DOHH2 (cell line): ENCODE measurements at regions not wholly inside any gene's neighbourhood (a gene's known extent, or its start where the extent isn't known, plus 50 kb on each side); places are given as distances from the start of the nearest gene placed in this dataset.

ENCODE experiments used
- EZH2phosphoT487 ChIP-seq: fragments of 200-600 bp; sonication (generic); IDR thresholded peaks from 2 replicates; pipeline ENCODE4 v1.6.1; 2017; ENCODE audit warnings: borderline replicate concordance, mild to moderate bottlenecking, antibody characterized with exemption, low read length, moderate library complexity, mixed read lengths
- TF ChIP-seq, protein P1 (sequence below): fragments of 200-600 bp; sonication (generic); IDR thresholded peaks from one replicate; pipeline ENCODE4 v1.5.1; 2014; ENCODE audit warnings: antibody characterized with exemption, mild to moderate bottlenecking, low read depth, low read length; ENCODE audit not compliant: poor library complexity, severe bottlenecking

DNA sequence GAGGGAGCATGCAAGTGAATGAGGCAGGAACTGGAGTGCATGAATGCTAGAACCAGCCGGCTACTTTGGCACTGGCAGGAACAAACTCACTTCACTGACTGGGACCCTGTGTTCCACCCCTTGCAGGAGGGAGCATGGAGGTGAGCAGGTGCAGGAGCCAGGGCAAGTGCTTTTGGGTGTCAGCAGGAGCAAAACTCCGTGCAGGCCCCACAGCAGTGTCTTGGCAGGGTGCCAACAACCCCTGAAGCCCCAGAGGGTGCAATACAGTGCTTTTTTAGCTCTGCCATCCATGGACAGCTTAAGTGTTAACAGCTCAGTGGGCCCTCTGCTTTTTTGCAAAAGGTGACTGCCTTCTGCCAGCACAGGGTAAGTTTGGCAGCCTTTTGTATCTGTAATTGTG is 245.8 kb upstream of the PCSK5 start:
- TF ChIP-seq, protein P1, sequence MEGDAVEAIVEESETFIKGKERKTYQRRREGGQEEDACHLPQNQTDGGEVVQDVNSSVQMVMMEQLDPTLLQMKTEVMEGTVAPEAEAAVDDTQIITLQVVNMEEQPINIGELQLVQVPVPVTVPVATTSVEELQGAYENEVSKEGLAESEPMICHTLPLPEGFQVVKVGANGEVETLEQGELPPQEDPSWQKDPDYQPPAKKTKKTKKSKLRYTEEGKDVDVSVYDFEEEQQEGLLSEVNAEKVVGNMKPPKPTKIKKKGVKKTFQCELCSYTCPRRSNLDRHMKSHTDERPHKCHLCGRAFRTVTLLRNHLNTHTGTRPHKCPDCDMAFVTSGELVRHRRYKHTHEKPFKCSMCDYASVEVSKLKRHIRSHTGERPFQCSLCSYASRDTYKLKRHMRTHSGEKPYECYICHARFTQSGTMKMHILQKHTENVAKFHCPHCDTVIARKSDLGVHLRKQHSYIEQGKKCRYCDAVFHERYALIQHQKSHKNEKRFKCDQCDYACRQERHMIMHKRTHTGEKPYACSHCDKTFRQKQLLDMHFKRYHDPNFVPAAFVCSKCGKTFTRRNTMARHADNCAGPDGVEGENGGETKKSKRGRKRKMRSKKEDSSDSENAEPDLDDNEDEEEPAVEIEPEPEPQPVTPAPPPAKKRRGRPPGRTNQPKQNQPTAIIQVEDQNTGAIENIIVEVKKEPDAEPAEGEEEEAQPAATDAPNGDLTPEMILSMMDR = no peak
- TF ChIP-seq EZH2phosphoT487 = no peak
